Left lobe of liver (tissue), 2 donors: ENCODE measurements at regions not wholly inside any gene's neighbourhood (a gene's known extent, or its start where the extent isn't known, plus 50 kb on each side); places are given as distances from the start of the nearest gene placed in this dataset.
"Not testable (repeated sequence)": the region's sequence is repeated elsewhere in the genome, so short reads cannot be mapped to it uniquely, and the experiment has no call there.

Source experiments
- ATAC-seq: fragments of 200-7000 bp; cut with Tn5 transposase; one replicate; pipeline ENCODE4 v1.9.1; 2020; ENCODE audit warnings: mild to moderate bottlenecking, moderate library complexity
- DNase-seq: peaks from one replicate; pipeline ENCODE4 v3.0.0-alpha.2; 2020; ENCODE audit warnings: low spot score
- donor health status: DM: no; HTN: no; CAD: no; lungs with moderate emphysema.
- donor health status: DM: no; HTN: yes; CAD: no.

- no peak for DNase-seq
- no peak for ATAC-seq
These were observed 73.4 kb upstream of the ADRA1D start for GRCh38 chr20:4322499-4322898.

- no peak for ATAC-seq
- no peak for DNase-seq
These were observed 71.2 kb upstream of the ADRA1D start for GRCh38 chr20:4320291-4320690.

GRCh38 chr20:4318891-4319290 is 69.8 kb upstream of the ADRA1D start:
- DNase-seq (no peak), ATAC-seq (no peak)

GRCh38 chr20:4310616-4311015 is 61.5 kb upstream of the ADRA1D start:
- not testable (repeated sequence) for DNase-seq, ATAC-seq

GRCh38 chr20:4306206-4306605 is 57.1 kb upstream of the ADRA1D start:
- DNase-seq (no peak), ATAC-seq (no peak)

- ATAC-seq (no peak), DNase-seq (no peak)
These were observed 56.0 kb upstream of the ADRA1D start for GRCh38 chr20:4305091-4305490.

- no peak for ATAC-seq
These were observed 55.5 kb upstream of the ADRA1D start for GRCh38 chr20:4304601-4305000.

GRCh38 chr20:4303136-4303535 is 54.0 kb upstream of the ADRA1D start:
- DNase-seq: no peak
- ATAC-seq: no peak

More at GRCh38 chr20:4304601-4305000, 55.5 kb upstream of the ADRA1D start:
- no peak for DNase-seq

GRCh38 chr20:4300921-4301320 is 51.8 kb upstream of the ADRA1D start:
- DNase-seq: no peak

GRCh38 chr20:4300401-4300800 is 51.3 kb upstream of the ADRA1D start:
- no peak for DNase-seq
- no peak for ATAC-seq

More at GRCh38 chr20:4300921-4301320, 51.8 kb upstream of the ADRA1D start:
- ATAC-seq: no peak

- no peak for DNase-seq
- no peak for ATAC-seq
These were observed 50.7 kb upstream of the ADRA1D start for GRCh38 chr20:4299773-4300172.

- DNase-seq (no peak), ATAC-seq (no peak)
These were observed 50.1 kb upstream of the ADRA1D start for GRCh38 chr20:4299216-4299615.
